ENCODE measurements at regions not wholly inside any gene's neighbourhood (a gene's known extent, or its start where the extent isn't known, plus 50 kb on each side); places are given as distances from the start of the nearest gene placed in this dataset.

- no peaks in the 10 kb centered on the region for H3K4me1 Mint-ChIP-seq (ENCODE audit: low read depth)
- H3K9me3 Mint-ChIP-seq = no peaks in the 10 kb centered on the region
- no peak overlapping the region for H3K27ac Mint-ChIP-seq
- no peaks in the 10 kb centered on the region for H3K36me3 Mint-ChIP-seq (ENCODE audit: low read depth)
- no peaks in the 10 kb centered on the region for H3K27me3 Mint-ChIP-seq
- H3K4me3 Mint-ChIP-seq = no peak overlapping the region
Observed at GRCh38 chr4:58465031-58465430, 1354.8 kb upstream of the IGFBP7 start.

GRCh38 chr4:58456727-58457384, 1346.7 kb upstream of the IGFBP7 start:
- Mint-ChIP-seq H3K9me3 (no peaks in the 10 kb centered on the region), H3K27me3 (no peaks in the 10 kb centered on the region), H3K27ac (no peak overlapping the region), H3K4me3 (no peak overlapping the region), H3K4me1 (ENCODE audit: low read depth) (no peaks in the 10 kb centered on the region), H3K36me3 (ENCODE audit: low read depth) (no peaks in the 10 kb centered on the region)

- Mint-ChIP-seq H3K4me1 (ENCODE audit: low read depth) (no peaks in the 10 kb centered on the region), H3K27ac (no peak overlapping the region), H3K27me3 (no peaks in the 10 kb centered on the region), H3K9me3 (peaks cover 3% of the 10 kb centered on the region), H3K36me3 (ENCODE audit: low read depth) (no peaks in the 10 kb centered on the region), H3K4me3 (no peak overlapping the region)
Observed at GRCh38 chr4:58453956-58454355, 1343.8 kb upstream of the IGFBP7 start.

GRCh38 chr4:58451707-58452106, 1341.5 kb upstream of the IGFBP7 start:
- no peak overlapping the region for H3K4me3 Mint-ChIP-seq

GRCh38 chr4:58435871-58436270, 1325.7 kb upstream of the IGFBP7 start:
- Mint-ChIP-seq H3K27ac (no peak overlapping the region), H3K27me3 (no peaks in the 10 kb centered on the region), H3K4me1 (ENCODE audit: low read depth) (no peaks in the 10 kb centered on the region), H3K4me3 (no peak overlapping the region), H3K9me3 (peaks cover 38% of the 10 kb centered on the region), H3K36me3 (ENCODE audit: low read depth) (no peaks in the 10 kb centered on the region)

More at GRCh38 chr4:58451707-58452106, 1341.5 kb upstream of the IGFBP7 start:
- H3K4me1 Mint-ChIP-seq (ENCODE audit: low read depth) = no peaks in the 10 kb centered on the region
- peaks cover 4% of the 10 kb centered on the region for H3K9me3 Mint-ChIP-seq
- no peak overlapping the region for H3K27ac Mint-ChIP-seq
- no peaks in the 10 kb centered on the region for H3K36me3 Mint-ChIP-seq (ENCODE audit: low read depth)
- H3K27me3 Mint-ChIP-seq = no peaks in the 10 kb centered on the region

- no peak overlapping the region for H3K27ac Mint-ChIP-seq
- no peak overlapping the region for H3K4me3 Mint-ChIP-seq
- H3K36me3 Mint-ChIP-seq (ENCODE audit: low read depth) = no peaks in the 10 kb centered on the region
- H3K27me3 Mint-ChIP-seq = no peaks in the 10 kb centered on the region
- peaks cover 4% of the 10 kb centered on the region for H3K9me3 Mint-ChIP-seq
- H3K4me1 Mint-ChIP-seq (ENCODE audit: low read depth) = no peaks in the 10 kb centered on the region
Observed at GRCh38 chr4:58413849-58414248, 1303.7 kb upstream of the IGFBP7 start.

- Mint-ChIP-seq H3K27me3 (no peaks in the 10 kb centered on the region), H3K4me1 (ENCODE audit: low read depth) (no peaks in the 10 kb centered on the region), H3K36me3 (ENCODE audit: low read depth) (no peaks in the 10 kb centered on the region), H3K27ac (no peak overlapping the region), H3K4me3 (no peak overlapping the region), H3K9me3 (peaks cover 7% of the 10 kb centered on the region)
Observed at GRCh38 chr4:58411904-58412303, 1301.7 kb upstream of the IGFBP7 start.

GRCh38 chr4:58406762-58407161, 1296.6 kb upstream of the IGFBP7 start:
- H3K36me3 Mint-ChIP-seq (ENCODE audit: low read depth) = no peaks in the 10 kb centered on the region
- no peak overlapping the region for H3K27ac Mint-ChIP-seq
- H3K4me1 Mint-ChIP-seq (ENCODE audit: low read depth) = no peaks in the 10 kb centered on the region
- no peak overlapping the region for H3K4me3 Mint-ChIP-seq
- peaks cover 12% of the 10 kb centered on the region for H3K9me3 Mint-ChIP-seq
- no peaks in the 10 kb centered on the region for H3K27me3 Mint-ChIP-seq

GRCh38 chr4:58368221-58368620, 1258.0 kb upstream of the IGFBP7 start:
- H3K36me3 Mint-ChIP-seq (ENCODE audit: low read depth) = no peaks in the 10 kb centered on the region
- H3K27me3 Mint-ChIP-seq = no peaks in the 10 kb centered on the region
- H3K4me1 Mint-ChIP-seq (ENCODE audit: low read depth) = no peaks in the 10 kb centered on the region
- no peaks in the 10 kb centered on the region for H3K9me3 Mint-ChIP-seq
- H3K27ac Mint-ChIP-seq = no peak overlapping the region
- H3K4me3 Mint-ChIP-seq = no peak overlapping the region

- H3K4me3 Mint-ChIP-seq = no peak overlapping the region
- H3K27me3 Mint-ChIP-seq = no peaks in the 10 kb centered on the region
- H3K36me3 Mint-ChIP-seq (ENCODE audit: low read depth) = no peaks in the 10 kb centered on the region
- no peaks in the 10 kb centered on the region for H3K4me1 Mint-ChIP-seq (ENCODE audit: low read depth)
- H3K9me3 Mint-ChIP-seq = peaks cover 24% of the 10 kb centered on the region
- no peak overlapping the region for H3K27ac Mint-ChIP-seq
Observed at GRCh38 chr4:58360354-58361133, 1250.4 kb upstream of the IGFBP7 start.

GRCh38 chr4:58359590-58359989, 1249.4 kb upstream of the IGFBP7 start:
- peaks cover 24% of the 10 kb centered on the region for H3K9me3 Mint-ChIP-seq
- no peak overlapping the region for H3K27ac Mint-ChIP-seq
- H3K27me3 Mint-ChIP-seq = no peaks in the 10 kb centered on the region
- H3K36me3 Mint-ChIP-seq (ENCODE audit: low read depth) = no peaks in the 10 kb centered on the region
- H3K4me1 Mint-ChIP-seq (ENCODE audit: low read depth) = no peaks in the 10 kb centered on the region
- H3K4me3 Mint-ChIP-seq = no peak overlapping the region

- Mint-ChIP-seq H3K36me3 (ENCODE audit: low read depth) (no peaks in the 10 kb centered on the region), H3K27me3 (no peaks in the 10 kb centered on the region), H3K4me1 (ENCODE audit: low read depth) (no peaks in the 10 kb centered on the region), H3K27ac (no peak overlapping the region), H3K9me3 (peaks cover 24% of the 10 kb centered on the region), H3K4me3 (no peak overlapping the region)
Observed at GRCh38 chr4:58357947-58358346, 1247.8 kb upstream of the IGFBP7 start.

- H3K36me3 Mint-ChIP-seq (ENCODE audit: low read depth) = no peaks in the 10 kb centered on the region
- no peaks in the 10 kb centered on the region for H3K4me1 Mint-ChIP-seq (ENCODE audit: low read depth)
- H3K27ac Mint-ChIP-seq = no peak overlapping the region
- H3K9me3 Mint-ChIP-seq = peaks cover 3% of the 10 kb centered on the region
- no peak overlapping the region for H3K4me3 Mint-ChIP-seq
- H3K27me3 Mint-ChIP-seq = no peaks in the 10 kb centered on the region
Observed at GRCh38 chr4:58325070-58325469, 1214.9 kb upstream of the IGFBP7 start.

- no peak overlapping the region for H3K4me3 Mint-ChIP-seq
- no peaks in the 10 kb centered on the region for H3K27me3 Mint-ChIP-seq
- H3K36me3 Mint-ChIP-seq (ENCODE audit: low read depth) = no peaks in the 10 kb centered on the region
- H3K9me3 Mint-ChIP-seq = no peaks in the 10 kb centered on the region
- no peak overlapping the region for H3K27ac Mint-ChIP-seq
- H3K4me1 Mint-ChIP-seq (ENCODE audit: low read depth) = no peaks in the 10 kb centered on the region
Observed at GRCh38 chr4:58313444-58313843, 1203.3 kb upstream of the IGFBP7 start.

GRCh38 chr4:58303456-58303855, 1193.3 kb upstream of the IGFBP7 start:
- Mint-ChIP-seq H3K4me3 (no peak overlapping the region), H3K27me3 (no peaks in the 10 kb centered on the region), H3K4me1 (ENCODE audit: low read depth) (no peaks in the 10 kb centered on the region), H3K36me3 (ENCODE audit: low read depth) (no peaks in the 10 kb centered on the region), H3K9me3 (peaks cover 3% of the 10 kb centered on the region), H3K27ac (no peak overlapping the region)
